Trophoblast cell (in vitro differentiated cells and primary cell): ENCODE measurements at regions not wholly inside any gene's neighbourhood (a gene's known extent, or its start where the extent isn't known, plus 50 kb on each side); places are given as distances from the start of the nearest gene placed in this dataset.

Experiments
- DNase-seq, 2 donors: peaks; one replicate each; pipeline ENCODE4 v3.0.0-alpha.2; 2016
- H2AFZ ChIP-seq: 2 replicates; pipeline ENCODE4 v1.6.1; 2013; ENCODE audit warnings: low read length, moderate library complexity, mild to moderate bottlenecking; ENCODE audit not compliant: insufficient read depth, poor library complexity
- H2AK5ac ChIP-seq: 2 replicates; pipeline ENCODE4 v1.6.1; 2013; ENCODE audit warnings: mild to moderate bottlenecking, low read length
- H2BK120ac ChIP-seq: 2 replicates; pipeline ENCODE4 v1.6.1; 2013; ENCODE audit warnings: low read length, mild to moderate bottlenecking, moderate library complexity; ENCODE audit not compliant: insufficient read depth, poor library complexity
- H2BK12ac ChIP-seq: 2 replicates; pipeline ENCODE4 v1.6.1; 2013; ENCODE audit warnings: mild to moderate bottlenecking, low read length, moderate library complexity
- H2BK5ac ChIP-seq: 2 replicates; pipeline ENCODE4 v1.6.1; 2013; ENCODE audit warnings: low read length, low read depth, moderate library complexity, mild to moderate bottlenecking; ENCODE audit not compliant: poor library complexity
- H3K14ac ChIP-seq: 2 replicates; pipeline ENCODE4 v1.6.1; 2013; ENCODE audit warnings: mild to moderate bottlenecking, low read length
- H3K18ac ChIP-seq: 2 replicates; pipeline ENCODE4 v1.6.1; 2013; ENCODE audit warnings: mild to moderate bottlenecking, low read length
- H3K23ac ChIP-seq: 2 replicates; pipeline ENCODE4 v1.6.1; 2013; ENCODE audit warnings: low read length
- H3K27ac ChIP-seq: 2 replicates; pipeline ENCODE4 v1.5.1; 2013; ENCODE audit warnings: low read depth, mild to moderate bottlenecking, inconsistent platforms, low read length, moderate library complexity
- H3K27me3 ChIP-seq: 2 replicates; pipeline ENCODE4 v1.6.1; 2013; ENCODE audit warnings: inconsistent platforms, mild to moderate bottlenecking, low read length, moderate library complexity; ENCODE audit not compliant: insufficient read depth
- H3K36me3 ChIP-seq, 2 experiments: 1 replicate in 1 of 2; 2 replicates in 1 of 2; pipeline ENCODE4 v1.6.1; 2013; ENCODE audit warnings: low read length in 2 of 2, mild to moderate bottlenecking in 2 of 2, moderate library complexity in 1 of 2; ENCODE audit not compliant: insufficient read depth in 2 of 2, control insufficient read depth in 1 of 2
- H3K4ac ChIP-seq: 2 replicates; pipeline ENCODE4 v1.6.1; 2013; ENCODE audit warnings: low read depth, mild to moderate bottlenecking, low read length, moderate library complexity
- H3K4me1 ChIP-seq, 2 experiments: 1 replicate in 1 of 2; 2 replicates in 1 of 2; pipeline ENCODE4 v1.6.1; 2013; ENCODE audit warnings: low read length in 2 of 2, mild to moderate bottlenecking in 2 of 2, moderate library complexity in 1 of 2; ENCODE audit not compliant: insufficient read depth in 2 of 2, control insufficient read depth in 1 of 2
- H3K4me2 ChIP-seq: 2 replicates; pipeline ENCODE4 v1.6.1; 2013; ENCODE audit warnings: inconsistent platforms, mild to moderate bottlenecking, low read length, moderate library complexity
- H3K4me3 ChIP-seq: 2 replicates; pipeline ENCODE4 v1.5.1; 2013; ENCODE audit warnings: mild to moderate bottlenecking, low read depth, low read length, inconsistent platforms
- H3K79me1 ChIP-seq: one replicate; pipeline ENCODE4 v1.6.1; 2013; ENCODE audit warnings: low read length
- H3K79me2 ChIP-seq: 2 replicates; pipeline ENCODE4 v1.6.1; 2013; ENCODE audit warnings: low read length, mild to moderate bottlenecking; ENCODE audit not compliant: control insufficient read depth, insufficient read depth, poor library complexity
- H3K9ac ChIP-seq: 2 replicates; pipeline ENCODE4 v1.6.1; 2013; ENCODE audit warnings: mild to moderate bottlenecking, low read length
- H3K9me3 ChIP-seq: 2 replicates; pipeline ENCODE4 v1.6.1; 2013; ENCODE audit warnings: low read depth, mild to moderate bottlenecking, control low read depth, inconsistent platforms, low read length; ENCODE audit not compliant: insufficient read depth
- H4K12ac ChIP-seq: 2 replicates; pipeline ENCODE4 v1.6.1; 2013; ENCODE audit warnings: low read depth, mild to moderate bottlenecking, low read length, moderate library complexity
- H4K8ac ChIP-seq: 2 replicates; pipeline ENCODE4 v1.6.1; 2013; ENCODE audit warnings: low read depth, mild to moderate bottlenecking, low read length, moderate library complexity
- H4K91ac ChIP-seq: one replicate; pipeline ENCODE4 v1.6.1; 2013; ENCODE audit warnings: low read depth, mild to moderate bottlenecking, low read length, moderate library complexity
- WGBS: extraction: QIAGEN DNeasy Blood & Tissue Kit; methylation state at CpG from one replicate; pipeline ENCODE4 v1.1.7; 2013; ENCODE audit warnings: missing lambda C conversion rate; ENCODE audit not compliant: insufficient read length, insufficient coverage; ENCODE audit errors: extremely low coverage; 5-methylcytosine and 5-hydroxymethylcytosine counted together

DNA sequence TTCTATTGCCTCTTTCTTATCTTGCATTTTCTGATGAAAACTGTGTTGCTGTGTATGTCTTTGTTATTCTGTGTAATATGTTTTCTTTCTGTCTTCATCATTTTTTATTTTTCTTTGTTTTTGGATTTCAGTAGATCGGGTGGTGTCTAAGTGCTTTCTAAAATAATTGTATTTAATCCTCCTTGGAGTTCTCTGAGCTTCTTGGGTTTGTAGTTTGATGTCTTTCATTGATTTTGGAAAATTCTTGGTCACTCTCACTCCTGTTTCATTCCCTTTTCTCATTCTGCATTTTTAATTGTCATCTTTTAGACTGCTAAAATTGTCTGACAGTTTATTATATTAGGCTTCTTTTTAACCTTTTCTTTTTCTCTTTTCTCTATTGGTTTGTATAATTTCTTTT lies 560.5 kb downstream of the IRX1 start:
- no peak overlapping the region for H3K23ac ChIP-seq
- no CpG with 5 or more reads among the region's 1 CpG for WGBS

GRCh38 chr5:4156889-4157288 lies 561.3 kb downstream of the IRX1 start:
- Histone ChIP-seq H4K8ac (no peak overlapping the region), H3K27ac (no peak overlapping the region), H3K4me3 (no peak overlapping the region), H2AFZ (no peak overlapping the region), H3K4me1 (no peaks in the 10 kb centered on the region), H2AK5ac (no peak overlapping the region), H3K79me2 (no peaks in the 10 kb centered on the region), H3K18ac (no peak overlapping the region), H3K79me1 (no peaks in the 10 kb centered on the region), H3K27me3 (no peaks in the 10 kb centered on the region), H2BK5ac (no peak overlapping the region), H4K91ac (no peak overlapping the region), H3K9ac (no peak overlapping the region), H3K4ac (no peak overlapping the region), H3K36me3 (no peaks in the 10 kb centered on the region), H3K14ac (no peak overlapping the region), H4K12ac (no peak overlapping the region), H3K4me2 (no peak overlapping the region), H2BK120ac (no peak overlapping the region), H2BK12ac (no peak overlapping the region), H3K9me3 (peaks cover 3% of the 10 kb centered on the region), H3K23ac (no peak overlapping the region)
- no peak for DNase-seq

More for the DNA sequence above, 560.5 kb downstream of the IRX1 start:
- H3K79me1 ChIP-seq: no peaks in the 10 kb centered on the region
- no peaks in the 10 kb centered on the region for H3K36me3 ChIP-seq
- H3K9ac ChIP-seq: no peak overlapping the region
- no peak overlapping the region for H3K4ac ChIP-seq
- no peak overlapping the region for H2BK120ac ChIP-seq
- H2AK5ac ChIP-seq: no peak overlapping the region
- no peak overlapping the region for H3K4me3 ChIP-seq
- H3K4me2 ChIP-seq: no peak overlapping the region
- H2BK12ac ChIP-seq: no peak overlapping the region
- H3K14ac ChIP-seq: no peak overlapping the region
- no peak for DNase-seq
- no peak overlapping the region for H3K27ac ChIP-seq
- H2BK5ac ChIP-seq: no peak overlapping the region
- H3K79me2 ChIP-seq: no peaks in the 10 kb centered on the region
- H3K9me3 ChIP-seq: peaks cover 3% of the 10 kb centered on the region
- H4K12ac ChIP-seq: no peak overlapping the region
- H4K8ac ChIP-seq: no peak overlapping the region
- H3K27me3 ChIP-seq: no peaks in the 10 kb centered on the region
- no peak overlapping the region for H4K91ac ChIP-seq
- no peaks in the 10 kb centered on the region for H3K4me1 ChIP-seq
- H2AFZ ChIP-seq: no peak overlapping the region
- no peak overlapping the region for H3K18ac ChIP-seq

DNA sequence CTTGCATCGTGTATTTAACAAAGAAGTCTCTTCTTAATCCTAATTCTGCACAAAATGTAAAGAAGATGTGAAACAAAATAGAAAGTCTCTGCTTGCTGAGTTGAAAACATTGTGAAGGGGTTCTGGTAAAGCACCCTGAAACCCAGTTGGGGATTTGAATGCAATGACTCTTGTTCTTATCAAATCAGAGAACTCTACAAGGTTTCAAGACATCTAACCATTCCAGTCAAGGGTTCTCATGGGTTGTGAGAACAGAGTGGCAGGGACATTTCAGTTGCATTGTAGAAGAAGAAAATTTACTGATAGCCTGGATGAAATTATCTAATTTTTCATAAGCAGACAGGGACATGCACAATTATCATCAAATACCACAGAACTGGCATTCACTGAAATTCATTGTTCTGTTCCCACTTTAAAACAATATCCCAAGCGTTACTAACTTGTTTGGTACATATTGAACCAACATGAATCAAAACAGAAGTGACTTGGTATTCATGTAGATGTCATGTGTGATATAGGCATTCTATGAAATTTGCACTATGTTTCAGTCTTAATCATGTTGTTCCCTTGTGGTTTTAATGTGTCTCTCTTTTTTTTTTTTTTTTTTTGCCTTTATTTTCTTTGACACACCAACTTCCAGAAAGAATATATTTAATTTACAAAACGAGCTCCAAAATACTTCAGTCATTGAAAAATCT lies 563.3 kb downstream of the IRX1 start:
- no peak overlapping the region for H3K14ac ChIP-seq
- H3K27me3 ChIP-seq: no peaks in the 10 kb centered on the region
- no peak overlapping the region for H3K9ac ChIP-seq
- H3K36me3 ChIP-seq: no peaks in the 10 kb centered on the region
- no peak overlapping the region for H3K23ac ChIP-seq
- no peaks in the 10 kb centered on the region for H3K79me1 ChIP-seq
- H2BK12ac ChIP-seq: no peak overlapping the region
- H3K27ac ChIP-seq: no peak overlapping the region
- no peak overlapping the region for H3K4me2 ChIP-seq
- H2BK120ac ChIP-seq: no peak overlapping the region
- no peak overlapping the region for H4K91ac ChIP-seq
- no peak overlapping the region for H4K12ac ChIP-seq
- no peaks in the 10 kb centered on the region for H3K79me2 ChIP-seq
- H3K9me3 ChIP-seq: peaks cover 3% of the 10 kb centered on the region
- no peak overlapping the region for H3K4me3 ChIP-seq
- no peaks in the 10 kb centered on the region for H3K4me1 ChIP-seq
- H2AK5ac ChIP-seq: no peak overlapping the region
- no peak overlapping the region for H2AFZ ChIP-seq
- H3K18ac ChIP-seq: no peak overlapping the region
- H3K4ac ChIP-seq: no peak overlapping the region
- no peak for DNase-seq
- no peak overlapping the region for H2BK5ac ChIP-seq
- no CpG with 5 or more reads among the region's 3 CpGs for WGBS
- no peak overlapping the region for H4K8ac ChIP-seq

- H3K79me1 ChIP-seq: no peaks in the 10 kb centered on the region
These were observed 564.0 kb downstream of the IRX1 start for GRCh38 chr5:4159681-4160080.

More at GRCh38 chr5:4159681-4160080, 564.0 kb downstream of the IRX1 start:
- Histone ChIP-seq H3K27me3 (no peaks in the 10 kb centered on the region), H2BK5ac (no peak overlapping the region), H3K23ac (no peak overlapping the region), H3K9me3 (peaks cover 3% of the 10 kb centered on the region), H3K18ac (no peak overlapping the region), H2BK12ac (no peak overlapping the region), H4K12ac (no peak overlapping the region), H3K36me3 (no peaks in the 10 kb centered on the region), H3K14ac (no peak overlapping the region), H2AK5ac (no peak overlapping the region), H4K8ac (no peak overlapping the region), H3K9ac (no peak overlapping the region), H2BK120ac (no peak overlapping the region), H3K27ac (no peak overlapping the region), H4K91ac (no peak overlapping the region), H3K4me2 (no peak overlapping the region), H3K4me3 (no peak overlapping the region), H3K4ac (no peak overlapping the region), H2AFZ (no peak overlapping the region), H3K4me1 (no peaks in the 10 kb centered on the region), H3K79me2 (no peaks in the 10 kb centered on the region)
- WGBS: no CpG with 5 or more reads among the region's 5 CpGs
- no peak for DNase-seq
